GM13976 (cell line): ENCODE measurements at regions not wholly inside any gene's neighbourhood (a gene's known extent, or its start where the extent isn't known, plus 50 kb on each side); places are given as distances from the start of the nearest gene placed in this dataset.

Source experiments
- DNase-seq: peaks from one replicate; pipeline ENCODE4 v3.0.0; 2012; ENCODE audit warnings: low spot score
- in situ Hi-C: fragments of 300-500 bp; cut with MboI; formaldehyde crosslinking; loops from one replicate; pipeline ENCODE4 v1.12.0; 2022; ENCODE audit warnings: low sequenced_read_pairs, mixed read lengths, inconsistent platforms; ENCODE audit not compliant: unreplicated experiment
- TF ChIP-seq, protein P1 (sequence below): IDR thresholded peaks from 2 replicates; pipeline ENCODE4 v1.5.1; 2012; ENCODE audit warnings: borderline replicate concordance, mild to moderate bottlenecking; ENCODE audit not compliant: insufficient read depth; ENCODE audit errors: extremely low read depth, missing control alignments, control extremely low read depth

DNA sequence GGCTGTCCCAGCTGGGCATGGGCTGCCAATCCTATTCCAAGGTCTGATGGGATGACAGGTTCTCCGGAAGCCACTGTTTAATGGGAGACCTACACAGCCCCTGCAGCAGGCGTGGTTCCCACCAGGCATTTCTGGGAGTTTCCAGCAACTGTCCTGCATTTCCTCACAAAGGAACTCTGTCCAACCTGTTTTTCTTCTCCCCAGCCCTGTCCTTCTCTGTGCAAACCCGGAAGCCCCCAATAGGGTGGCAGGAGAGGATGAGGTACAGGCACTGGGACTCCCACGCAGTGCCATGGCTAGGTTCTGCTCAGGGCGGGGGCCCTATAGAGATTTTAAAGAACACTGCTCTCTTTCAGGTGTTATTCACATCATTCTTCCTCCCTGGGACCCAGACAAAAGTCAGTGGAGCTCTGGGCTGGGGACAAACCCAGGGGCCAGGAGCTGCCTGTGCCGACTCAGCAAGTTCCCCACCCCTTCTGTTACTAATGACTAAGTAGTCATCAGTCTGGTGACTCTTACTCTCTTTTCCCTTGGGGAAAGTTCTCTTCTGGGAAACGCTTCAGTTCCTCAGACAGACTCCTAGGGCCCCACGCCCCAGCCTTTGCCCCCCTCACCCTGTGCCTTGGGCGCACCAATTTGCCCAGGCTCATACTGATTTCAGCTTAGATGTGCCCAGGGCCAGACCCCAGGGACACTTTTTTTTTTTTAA, 97.7 kb downstream of the CD47 start:
- in situ Hi-C loops: no loop called here
- no peak for DNase-seq
- TF ChIP-seq, protein P1, sequence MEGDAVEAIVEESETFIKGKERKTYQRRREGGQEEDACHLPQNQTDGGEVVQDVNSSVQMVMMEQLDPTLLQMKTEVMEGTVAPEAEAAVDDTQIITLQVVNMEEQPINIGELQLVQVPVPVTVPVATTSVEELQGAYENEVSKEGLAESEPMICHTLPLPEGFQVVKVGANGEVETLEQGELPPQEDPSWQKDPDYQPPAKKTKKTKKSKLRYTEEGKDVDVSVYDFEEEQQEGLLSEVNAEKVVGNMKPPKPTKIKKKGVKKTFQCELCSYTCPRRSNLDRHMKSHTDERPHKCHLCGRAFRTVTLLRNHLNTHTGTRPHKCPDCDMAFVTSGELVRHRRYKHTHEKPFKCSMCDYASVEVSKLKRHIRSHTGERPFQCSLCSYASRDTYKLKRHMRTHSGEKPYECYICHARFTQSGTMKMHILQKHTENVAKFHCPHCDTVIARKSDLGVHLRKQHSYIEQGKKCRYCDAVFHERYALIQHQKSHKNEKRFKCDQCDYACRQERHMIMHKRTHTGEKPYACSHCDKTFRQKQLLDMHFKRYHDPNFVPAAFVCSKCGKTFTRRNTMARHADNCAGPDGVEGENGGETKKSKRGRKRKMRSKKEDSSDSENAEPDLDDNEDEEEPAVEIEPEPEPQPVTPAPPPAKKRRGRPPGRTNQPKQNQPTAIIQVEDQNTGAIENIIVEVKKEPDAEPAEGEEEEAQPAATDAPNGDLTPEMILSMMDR: no peak

DNA sequence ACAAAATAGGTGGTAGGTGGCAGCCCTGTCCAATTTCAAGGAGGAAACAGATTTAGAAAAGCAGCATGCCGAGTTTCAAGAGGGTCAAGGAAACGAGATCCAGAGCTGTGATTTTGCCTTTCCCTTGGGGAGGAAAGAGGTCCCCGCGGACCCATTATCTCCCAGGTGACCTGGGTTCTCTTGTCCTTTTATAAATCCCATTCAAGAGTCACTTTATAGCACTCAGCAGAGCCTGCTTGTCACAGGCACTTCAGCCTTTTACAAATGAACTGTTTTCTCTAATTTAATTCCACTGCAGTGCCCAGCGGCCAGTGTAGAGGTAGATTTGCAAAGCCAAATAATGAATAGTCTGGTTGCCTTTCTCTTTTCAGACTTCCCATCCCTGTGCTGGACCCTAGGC, 99.9 kb downstream of the CD47 start:
- TF ChIP-seq, protein P1: no peak
- in situ Hi-C loops: no loop called here
- no peak for DNase-seq

DNA sequence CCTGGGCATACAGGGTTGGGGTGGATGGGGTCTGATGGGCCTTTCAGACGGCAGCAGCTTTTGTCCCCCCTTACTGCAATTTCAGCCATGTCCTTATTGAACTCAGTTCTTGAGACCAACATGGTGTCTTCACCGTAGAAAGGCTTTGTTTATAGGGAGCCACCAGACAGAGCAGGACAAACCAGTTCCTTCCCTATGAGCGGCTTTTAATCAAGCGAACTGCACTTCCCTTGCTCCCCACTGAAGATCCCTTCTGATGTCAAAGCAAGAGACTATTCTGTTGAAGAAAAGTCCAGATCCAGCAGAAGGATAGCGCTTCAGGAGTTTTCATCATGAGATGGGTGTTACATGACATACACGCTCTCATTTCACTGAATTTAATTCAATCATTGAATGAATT, 100.4 kb downstream of the CD47 start:
- TF ChIP-seq, protein P1: no peak
- in situ Hi-C loops: no loop called here
- no peak for DNase-seq

DNA sequence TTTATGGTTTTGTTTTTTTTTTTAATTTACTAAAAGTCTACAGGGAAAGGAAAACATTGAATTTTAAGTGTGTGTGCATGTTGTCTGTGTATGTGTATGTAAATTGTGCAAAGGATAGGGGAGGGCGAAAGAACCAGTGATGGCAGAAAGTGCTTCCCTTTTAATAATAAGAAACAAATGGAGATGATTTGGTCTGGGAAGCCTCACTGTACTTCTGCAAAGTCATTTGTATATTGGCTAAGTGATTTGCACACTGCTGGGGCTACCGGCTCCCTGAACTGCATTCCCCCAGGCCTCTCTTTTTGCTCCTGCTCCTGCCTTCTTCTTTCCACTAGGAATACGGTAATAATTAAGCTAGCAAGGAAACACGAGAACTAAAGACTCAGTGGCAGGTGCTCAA, 101.2 kb downstream of the CD47 start:
- no peak for DNase-seq
- in situ Hi-C loops: no loop called here
- TF ChIP-seq, protein P1: no peak

DNA sequence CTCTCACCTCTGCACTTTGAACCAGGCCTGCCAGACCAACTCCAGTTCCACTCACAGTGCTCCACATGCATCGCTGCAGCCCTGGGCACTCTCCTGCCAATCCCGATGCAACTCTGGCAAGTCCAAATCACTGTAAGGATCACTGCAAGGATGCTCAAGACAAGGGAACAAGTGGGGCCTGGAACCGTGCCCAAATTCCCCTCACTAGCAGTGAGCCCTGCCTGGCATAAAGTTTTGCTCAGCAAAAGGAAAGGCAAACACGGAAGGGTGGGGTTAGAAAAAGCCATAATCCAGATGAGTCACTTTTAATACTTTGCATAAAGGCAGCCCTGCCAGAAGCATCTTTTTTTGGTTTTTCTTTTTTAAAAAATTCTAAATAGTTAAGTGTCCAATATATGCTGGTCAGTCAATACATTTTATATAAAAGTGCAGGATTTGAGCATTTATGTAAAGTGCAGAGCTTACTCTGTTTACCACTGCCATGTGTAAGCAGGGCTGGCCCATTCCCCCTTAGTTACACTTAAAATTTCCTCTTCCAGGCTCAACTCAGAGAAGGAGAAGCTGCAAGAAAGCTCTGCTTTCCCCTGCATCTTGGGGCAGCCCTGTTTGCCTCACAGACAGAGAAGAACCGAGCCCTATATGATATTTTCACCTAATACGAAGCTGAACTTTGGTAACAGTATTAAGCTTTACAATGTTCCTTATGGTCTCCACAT, 102.2 kb downstream of the CD47 start:
- DNase-seq: no peak
- TF ChIP-seq, protein P1: no peak
- in situ Hi-C loops: no loop called here

- TF ChIP-seq, protein P1: no peak
- in situ Hi-C loops: no loop called here
- no peak for DNase-seq
These were observed 103.5 kb downstream of the CD47 start for GRCh38 chr3:107987036-107987939.
